ENCODE measurements at regions not wholly inside any gene's neighbourhood (a gene's known extent, or its start where the extent isn't known, plus 50 kb on each side); places are given as distances from the start of the nearest gene placed in this dataset.

- ChIA-PET CTCF (interaction anchor here (1.4 kb wide), 1 partner anchor 15 kb away, joined by 4 read pairs; no protein-coding TSS in a partner anchor), POLR2A (no interaction called here)
- DNase-seq (ENCODE audit: low read depth) = no peak
- Histone ChIP-seq H3K4me3 (ENCODE audit: low read depth, low read length) (no peak overlapping the region), H3K27me3 (ENCODE audit: control insufficient read depth, insufficient read depth, low read length) (peaks cover 2% of the 10 kb centered on the region), H3K36me3 (ENCODE audit: control insufficient read depth, insufficient read depth, low read length) (no peaks in the 10 kb centered on the region)
- TF ChIP-seq CTCF (IDR thresholded peaks at IDR 0.05; ENCODE audit: insufficient read depth, low read depth, low read length) = no peak
Measured at GRCh38 chr13:24036115-24036514, 124.4 kb upstream of the SPATA13 start.

- no peak for TF ChIP-seq CTCF (IDR thresholded peaks at IDR 0.05; ENCODE audit: insufficient read depth, low read depth, low read length)
- POLR2A ChIA-PET = no interaction called here
- Histone ChIP-seq H3K36me3 (ENCODE audit: control insufficient read depth, insufficient read depth, low read length) (no peaks in the 10 kb centered on the region), H3K4me3 (ENCODE audit: low read depth, low read length) (no peak overlapping the region), H3K27me3 (ENCODE audit: control insufficient read depth, insufficient read depth, low read length) (peaks cover 4% of the 10 kb centered on the region)
- no peak for DNase-seq (ENCODE audit: low read depth)
- CTCF ChIA-PET = interaction anchor here (0.9 to 1.3 kb wide), 2 partner anchors 134 to 190 kb away, joined by 3 read pairs; no protein-coding TSS in a partner anchor
Measured at GRCh38 chr13:24038405-24038804, 122.1 kb upstream of the SPATA13 start.

- ChIA-PET CTCF (interaction anchor here (0.9 to 1.3 kb wide), 2 partner anchors 134 to 190 kb away, joined by 3 read pairs; no protein-coding TSS in a partner anchor), POLR2A (no interaction called here)
- H3K36me3 ChIP-seq (ENCODE audit: control insufficient read depth, insufficient read depth, low read length) = no peaks in the 10 kb centered on the region
- peaks cover 4% of the 10 kb centered on the region for H3K27me3 ChIP-seq (ENCODE audit: control insufficient read depth, insufficient read depth, low read length)
- no peak overlapping the region for H3K4me3 ChIP-seq (ENCODE audit: low read depth, low read length)
- TF ChIP-seq CTCF (IDR thresholded peaks at IDR 0.05; ENCODE audit: insufficient read depth, low read depth, low read length) = no peak
- peak; percentile 73 for DNase-seq (ENCODE audit: low read depth)
Measured at GRCh38 chr13:24038841-24039330, 121.6 kb upstream of the SPATA13 start.

GRCh38 chr13:24039621-24040475 lies 120.7 kb upstream of the SPATA13 start:
- Histone ChIP-seq H3K36me3 (ENCODE audit: control insufficient read depth, insufficient read depth, low read length) (no peaks in the 10 kb centered on the region), H3K27me3 (ENCODE audit: control insufficient read depth, insufficient read depth, low read length) (peaks cover 4% of the 10 kb centered on the region), H3K4me3 (ENCODE audit: low read depth, low read length) (no peak overlapping the region)
- TF ChIP-seq CTCF (IDR thresholded peaks at IDR 0.05; ENCODE audit: insufficient read depth, low read depth, low read length) = no peak
- POLR2A ChIA-PET = no interaction called here
- CTCF ChIA-PET = interaction anchor here (4.5 kb wide), 1 partner anchor 13 kb away, joined by 22 read pairs; no protein-coding TSS in a partner anchor
- DNase-seq (ENCODE audit: low read depth) = no peak

- Histone ChIP-seq H3K36me3 (ENCODE audit: control insufficient read depth, insufficient read depth, low read length) (no peaks in the 10 kb centered on the region), H3K27me3 (ENCODE audit: control insufficient read depth, insufficient read depth, low read length) (peaks cover 4% of the 10 kb centered on the region), H3K4me3 (ENCODE audit: low read depth, low read length) (no peak overlapping the region)
- CTCF ChIA-PET = interaction anchor here (4.5 kb wide), 1 partner anchor 12 kb away, joined by 22 read pairs; no protein-coding TSS in a partner anchor
- no peak for DNase-seq (ENCODE audit: low read depth)
- no peak for TF ChIP-seq CTCF (IDR thresholded peaks at IDR 0.05; ENCODE audit: insufficient read depth, low read depth, low read length)
- POLR2A ChIA-PET = no interaction called here
Measured at GRCh38 chr13:24040835-24041234, 119.7 kb upstream of the SPATA13 start.

Measured in BJ (cell line).